HG03196 (cell line): ENCODE measurements at regions not wholly inside any gene's neighbourhood (a gene's known extent, or its start where the extent isn't known, plus 50 kb on each side); places are given as distances from the start of the nearest gene placed in this dataset.
"Not testable (repeated sequence)": the region's sequence is repeated elsewhere in the genome, so short reads cannot be mapped to it uniquely, and the experiment has no call there.

Source experiments
- ATAC-seq: cut with Tn5 transposase; IDR thresholded peaks from one replicate; pipeline ENCODE4 v1.9.1; 2021; ENCODE audit not compliant: unreplicated experiment

- ATAC-seq: no peak
Observed at GRCh38 chr20:51190783-51191180, 167.9 kb upstream of the KCNG1 start.

GRCh38 chr20:51189814-51190782, 167.2 kb upstream of the KCNG1 start:
- ATAC-seq: no peak

GRCh38 chr20:51188941-51189340, 166.0 kb upstream of the KCNG1 start:
- no peak for ATAC-seq

GRCh38 chr20:51187261-51187660, 164.4 kb upstream of the KCNG1 start:
- no peak for ATAC-seq

- no peak for ATAC-seq
Observed at GRCh38 chr20:51185861-51186260, 163.0 kb upstream of the KCNG1 start.

- no peak for ATAC-seq
Observed at GRCh38 chr20:51185277-51185676, 162.4 kb upstream of the KCNG1 start.

GRCh38 chr20:51184289-51184688, 161.4 kb upstream of the KCNG1 start:
- ATAC-seq: no peak

- ATAC-seq: no peak
Observed at GRCh38 chr20:51183451-51183850, 160.5 kb upstream of the KCNG1 start.

- no peak for ATAC-seq
Observed at GRCh38 chr20:51182571-51182970, 159.7 kb upstream of the KCNG1 start.

- ATAC-seq: no peak
Observed at GRCh38 chr20:51178153-51178552, 155.2 kb upstream of the KCNG1 start.

GRCh38 chr20:51176876-51177275, 154.0 kb upstream of the KCNG1 start:
- ATAC-seq: no peak

- no peak for ATAC-seq
Observed at GRCh38 chr20:51176446-51176845, 153.5 kb upstream of the KCNG1 start.

GRCh38 chr20:51175724-51176123, 152.8 kb upstream of the KCNG1 start:
- no peak for ATAC-seq

GRCh38 chr20:51175156-51175555, 152.2 kb upstream of the KCNG1 start:
- no peak for ATAC-seq

- no peak for ATAC-seq
Observed at GRCh38 chr20:51174536-51174935, 151.6 kb upstream of the KCNG1 start.

- ATAC-seq: no peak
Observed at GRCh38 chr20:51172558-51173428, 149.9 kb upstream of the KCNG1 start.

GRCh38 chr20:51171141-51171540, 148.2 kb upstream of the KCNG1 start:
- no peak for ATAC-seq

- no peak for ATAC-seq
Observed at GRCh38 chr20:51169813-51170212, 146.9 kb upstream of the KCNG1 start.

- not testable (repeated sequence) for ATAC-seq
Observed at GRCh38 chr20:51167911-51168310, 145.0 kb upstream of the KCNG1 start.

GRCh38 chr20:51166489-51166888, 143.6 kb upstream of the KCNG1 start:
- no peak for ATAC-seq

GRCh38 chr20:51165131-51165530, 142.2 kb upstream of the KCNG1 start:
- ATAC-seq: no peak

- ATAC-seq: no peak
Observed at GRCh38 chr20:51164731-51165130, 141.8 kb upstream of the KCNG1 start.
